ENCODE measurements at regions not wholly inside any gene's neighbourhood (a gene's known extent, or its start where the extent isn't known, plus 50 kb on each side); places are given as distances from the start of the nearest gene placed in this dataset.

GRCh38 chr3:116770815-116771450 lies 61.4 kb downstream of the TUSC7 start:
- TF ChIP-seq CTCF (IDR thresholded peaks at IDR 0.05; ENCODE audit: borderline replicate concordance, extremely low read depth, low read length, poor library complexity, severe bottlenecking) (peak; percentile 89), EZH2 (IDR thresholded peaks at IDR 0.05; ENCODE audit: borderline replicate concordance, low read depth, low read length, severe bottlenecking) (no peak)
